ENCODE measurements at regions not wholly inside any gene's neighbourhood (a gene's known extent, or its start where the extent isn't known, plus 50 kb on each side); places are given as distances from the start of the nearest gene placed in this dataset.

DNA sequence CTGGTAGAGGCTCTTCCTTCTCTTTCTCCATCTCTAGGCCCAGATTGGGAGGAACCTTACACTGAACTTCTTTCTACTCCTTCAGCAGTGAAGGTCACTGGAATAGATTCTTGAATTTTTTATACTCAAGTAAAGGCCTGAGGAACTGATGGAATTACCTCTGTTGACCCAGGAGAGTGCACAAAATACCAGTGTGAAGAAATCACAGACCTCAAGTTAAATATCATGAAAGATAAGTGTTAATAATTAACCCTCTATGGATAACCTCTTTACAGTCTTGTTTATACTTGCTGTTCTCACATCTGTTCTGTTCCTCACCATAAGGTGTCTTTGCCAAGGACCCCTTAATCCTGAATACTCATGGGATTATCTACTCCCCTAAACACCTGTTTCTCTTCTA, 244.4 kb upstream of the STAC start:
- no peak for DNase-seq (ENCODE audit: extremely low spot score, unreplicated experiment)
- peaks cover 2% of the 10 kb centered on the region for H3K27me3 Mint-ChIP-seq (ENCODE audit: unreplicated experiment)
- H3K4me3 Mint-ChIP-seq (ENCODE audit: unreplicated experiment): no peak overlapping the region
- H3K27ac Mint-ChIP-seq (ENCODE audit: unreplicated experiment): no peak overlapping the region
- H3K9me3 Mint-ChIP-seq (ENCODE audit: unreplicated experiment): no peaks in the 10 kb centered on the region
- H3K36me3 Mint-ChIP-seq (ENCODE audit: unreplicated experiment): no peaks in the 10 kb centered on the region
- H3K4me1 Mint-ChIP-seq (ENCODE audit: unreplicated experiment): no peaks in the 10 kb centered on the region
- TF ChIP-seq, protein P1, sequence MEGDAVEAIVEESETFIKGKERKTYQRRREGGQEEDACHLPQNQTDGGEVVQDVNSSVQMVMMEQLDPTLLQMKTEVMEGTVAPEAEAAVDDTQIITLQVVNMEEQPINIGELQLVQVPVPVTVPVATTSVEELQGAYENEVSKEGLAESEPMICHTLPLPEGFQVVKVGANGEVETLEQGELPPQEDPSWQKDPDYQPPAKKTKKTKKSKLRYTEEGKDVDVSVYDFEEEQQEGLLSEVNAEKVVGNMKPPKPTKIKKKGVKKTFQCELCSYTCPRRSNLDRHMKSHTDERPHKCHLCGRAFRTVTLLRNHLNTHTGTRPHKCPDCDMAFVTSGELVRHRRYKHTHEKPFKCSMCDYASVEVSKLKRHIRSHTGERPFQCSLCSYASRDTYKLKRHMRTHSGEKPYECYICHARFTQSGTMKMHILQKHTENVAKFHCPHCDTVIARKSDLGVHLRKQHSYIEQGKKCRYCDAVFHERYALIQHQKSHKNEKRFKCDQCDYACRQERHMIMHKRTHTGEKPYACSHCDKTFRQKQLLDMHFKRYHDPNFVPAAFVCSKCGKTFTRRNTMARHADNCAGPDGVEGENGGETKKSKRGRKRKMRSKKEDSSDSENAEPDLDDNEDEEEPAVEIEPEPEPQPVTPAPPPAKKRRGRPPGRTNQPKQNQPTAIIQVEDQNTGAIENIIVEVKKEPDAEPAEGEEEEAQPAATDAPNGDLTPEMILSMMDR (IDR thresholded peaks at IDR 0.05): no peak

DNA sequence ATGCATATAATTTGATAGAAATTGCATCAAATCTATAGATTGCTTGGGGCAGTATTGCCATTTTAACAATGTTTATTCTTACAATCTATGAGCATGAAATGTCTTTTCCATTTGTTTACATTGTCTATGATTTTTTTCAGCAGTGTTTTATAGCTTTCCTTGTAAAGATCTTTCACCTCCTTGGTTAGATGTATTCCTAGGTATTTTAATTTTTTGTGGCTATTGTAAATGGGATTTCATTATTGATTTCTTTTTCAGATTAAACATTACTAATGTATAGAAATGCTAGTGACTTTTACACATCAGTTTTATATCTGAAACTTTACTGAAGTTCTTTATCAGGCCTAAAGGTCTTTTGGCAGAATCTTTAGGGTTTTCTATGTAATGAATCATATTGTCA, 237.6 kb upstream of the STAC start:
- no peaks in the 10 kb centered on the region for H3K4me1 Mint-ChIP-seq (ENCODE audit: unreplicated experiment)
- H3K27me3 Mint-ChIP-seq (ENCODE audit: unreplicated experiment): peaks cover 2% of the 10 kb centered on the region
- H3K4me3 Mint-ChIP-seq (ENCODE audit: unreplicated experiment): no peak overlapping the region
- no peaks in the 10 kb centered on the region for H3K9me3 Mint-ChIP-seq (ENCODE audit: unreplicated experiment)
- H3K27ac Mint-ChIP-seq (ENCODE audit: unreplicated experiment): no peak overlapping the region
- no peak for DNase-seq (ENCODE audit: extremely low spot score, unreplicated experiment)
- no peaks in the 10 kb centered on the region for H3K36me3 Mint-ChIP-seq (ENCODE audit: unreplicated experiment)
- TF ChIP-seq, protein P1 (IDR thresholded peaks at IDR 0.05): no peak

GRCh38 chr3:36146404-36146803, 233.9 kb upstream of the STAC start:
- H3K4me3 Mint-ChIP-seq (ENCODE audit: unreplicated experiment): no peak overlapping the region

GRCh38 chr3:36147934-36148558, 232.3 kb upstream of the STAC start:
- no peaks in the 10 kb centered on the region for H3K4me1 Mint-ChIP-seq (ENCODE audit: unreplicated experiment)

More at GRCh38 chr3:36146404-36146803, 233.9 kb upstream of the STAC start:
- Mint-ChIP-seq H3K27me3 (ENCODE audit: unreplicated experiment) (no peaks in the 10 kb centered on the region), H3K4me1 (ENCODE audit: unreplicated experiment) (no peaks in the 10 kb centered on the region), H3K9me3 (ENCODE audit: unreplicated experiment) (no peaks in the 10 kb centered on the region), H3K36me3 (ENCODE audit: unreplicated experiment) (no peaks in the 10 kb centered on the region), H3K27ac (ENCODE audit: unreplicated experiment) (no peak overlapping the region)
- TF ChIP-seq, protein P1 (IDR thresholded peaks at IDR 0.05): no peak
- no peak for DNase-seq (ENCODE audit: extremely low spot score, unreplicated experiment)

GRCh38 chr3:36149447-36149865, 230.8 kb upstream of the STAC start:
- Mint-ChIP-seq H3K4me1 (ENCODE audit: unreplicated experiment) (no peaks in the 10 kb centered on the region), H3K9me3 (ENCODE audit: unreplicated experiment) (no peaks in the 10 kb centered on the region), H3K36me3 (ENCODE audit: unreplicated experiment) (no peaks in the 10 kb centered on the region), H3K27ac (ENCODE audit: unreplicated experiment) (no peak overlapping the region), H3K4me3 (ENCODE audit: unreplicated experiment) (no peak overlapping the region), H3K27me3 (ENCODE audit: unreplicated experiment) (no peaks in the 10 kb centered on the region)
- no peak for DNase-seq (ENCODE audit: extremely low spot score, unreplicated experiment)
- TF ChIP-seq, protein P1 (IDR thresholded peaks at IDR 0.05): no peak

More at GRCh38 chr3:36147934-36148558, 232.3 kb upstream of the STAC start:
- H3K36me3 Mint-ChIP-seq (ENCODE audit: unreplicated experiment): no peaks in the 10 kb centered on the region
- H3K9me3 Mint-ChIP-seq (ENCODE audit: unreplicated experiment): no peaks in the 10 kb centered on the region
- H3K4me3 Mint-ChIP-seq (ENCODE audit: unreplicated experiment): no peak overlapping the region
- H3K27ac Mint-ChIP-seq (ENCODE audit: unreplicated experiment): no peak overlapping the region
- no peak for DNase-seq (ENCODE audit: extremely low spot score, unreplicated experiment)
- TF ChIP-seq, protein P1 (IDR thresholded peaks at IDR 0.05): no peak
- H3K27me3 Mint-ChIP-seq (ENCODE audit: unreplicated experiment): no peaks in the 10 kb centered on the region
